CD14-positive monocyte (primary cell): ENCODE measurements at regions not wholly inside any gene's neighbourhood (a gene's known extent, or its start where the extent isn't known, plus 50 kb on each side); places are given as distances from the start of the nearest gene placed in this dataset.

Experiments used
- DNase-seq, 3 donors: peaks; one replicate each; pipeline ENCODE4 v3.0.0-alpha.2; 2011 to 2022
- H2AFZ ChIP-seq: 2 replicates; pipeline ENCODE4 v1.6.0; 2012; ENCODE audit warnings: mild to moderate bottlenecking, low read depth, low read length, inconsistent platforms; ENCODE audit not compliant: insufficient read depth, poor library complexity, severe bottlenecking
- H3K27ac ChIP-seq, 2 donors: 1 replicate in 1 of 2; 2 replicates in 1 of 2; pipeline ENCODE4 v1.5.1; 2012 to 2013; ENCODE audit warnings: low read length in 2 of 2, control low read depth in 1 of 2, inconsistent platforms in 1 of 2, low read depth in 1 of 2, mild to moderate bottlenecking in 1 of 2
- H3K27me3 ChIP-seq, 2 donors: one replicate each; pipeline versions ENCODE4 v1.6.0 to v1.6.1; 2011 to 2013; ENCODE audit warnings: low read length in 2 of 2; ENCODE audit not compliant: control insufficient read depth in 2 of 2, insufficient read depth in 2 of 2
- H3K36me3 ChIP-seq, 2 donors: replicated peaks in 1 of 2; 1 replicate in 1 of 2; 2 replicates in 1 of 2; pipeline versions ENCODE4 v1.5.1 to v1.6.1; 2012 to 2013; ENCODE audit warnings: low read length in 2 of 2, control low read depth in 1 of 2, inconsistent platforms in 1 of 2, mild to moderate bottlenecking in 1 of 2; ENCODE audit not compliant: insufficient read depth in 2 of 2, control insufficient read depth in 1 of 2
- H3K4me1 ChIP-seq, 2 donors: 1 replicate in 1 of 2; 2 replicates in 1 of 2; pipeline versions ENCODE4 v1.5.1 to v1.6.1; 2012 to 2013; ENCODE audit warnings: low read length in 2 of 2, control low read depth in 1 of 2, inconsistent platforms in 1 of 2, mild to moderate bottlenecking in 1 of 2, moderate library complexity in 1 of 2; ENCODE audit not compliant: insufficient read depth in 2 of 2, control insufficient read depth in 1 of 2
- H3K4me2 ChIP-seq: replicated peaks from 2 replicates; pipeline ENCODE3; 2012; ENCODE audit warnings: low read length, moderate library complexity, mild to moderate bottlenecking; ENCODE audit not compliant: poor library complexity, severe bottlenecking; ENCODE audit errors: extremely low read depth
- H3K4me3 ChIP-seq, 3 experiments: fragments of 200-600 bp in 1 of 3; sonication (generic) in 1 of 3; replicated peaks in 1 of 3; 1 replicate in 2 of 3; 2 replicates in 1 of 3; pipeline ENCODE4 v1.5.1; 2011 to 2013; ENCODE audit warnings: low read length in 3 of 3, mild to moderate bottlenecking in 3 of 3, control low read depth in 2 of 3, low read depth in 2 of 3, inconsistent platforms in 1 of 3, moderate library complexity in 1 of 3
- H3K79me2 ChIP-seq: 2 replicates; pipeline ENCODE4 v1.6.0; 2012; ENCODE audit warnings: mild to moderate bottlenecking, control low read depth, inconsistent platforms, low read length, moderate library complexity; ENCODE audit not compliant: insufficient read depth
- H3K9ac ChIP-seq: 2 replicates; pipeline ENCODE4 v1.6.0; 2017; ENCODE audit warnings: low read length, mild to moderate bottlenecking; ENCODE audit not compliant: insufficient read depth, poor library complexity, severe bottlenecking
- H3K9me3 ChIP-seq, 2 donors: replicated peaks in 1 of 2; 1 replicate in 1 of 2; 2 replicates in 1 of 2; pipeline versions ENCODE4 v1.5.1 to v1.6.1; 2012 to 2013; ENCODE audit warnings: low read length in 2 of 2, control low read depth in 1 of 2; ENCODE audit not compliant: control insufficient read depth in 1 of 2, insufficient read depth in 1 of 2
- H4K20me1 ChIP-seq: 2 replicates; pipeline ENCODE4 v1.6.0; 2012; ENCODE audit warnings: mild to moderate bottlenecking, low read length, control low read depth, moderate library complexity; ENCODE audit not compliant: insufficient read depth
- H3K27ac Mint-ChIP-seq, 7 donors: one replicate each; pipeline ENCODE4 v1.8.0; 2020; ENCODE audit warnings: mild to moderate bottlenecking in 7 of 7, mixed read lengths in 7 of 7, moderate library complexity in 6 of 7, inconsistent platforms in 2 of 7
- H3K27me3 Mint-ChIP-seq, 3 donors: one replicate each; pipeline ENCODE4 v1.8.0; 2021 to 2022; ENCODE audit warnings: low read depth in 3 of 3, mild to moderate bottlenecking in 3 of 3, mixed read lengths in 3 of 3, moderate library complexity in 3 of 3, inconsistent platforms in 1 of 3
- H3K36me3 Mint-ChIP-seq, 2 donors: one replicate each; pipeline ENCODE4 v1.8.0; 2020; ENCODE audit warnings: mixed read lengths in 2 of 2, inconsistent platforms in 1 of 2, mild to moderate bottlenecking in 1 of 2
- H3K4me1 Mint-ChIP-seq: one replicate; pipeline ENCODE4 v1.8.0; 2020; ENCODE audit warnings: mild to moderate bottlenecking, mixed read lengths
- H3K4me3 Mint-ChIP-seq, 2 donors: one replicate each; pipeline ENCODE4 v1.8.0; 2020; ENCODE audit warnings: mild to moderate bottlenecking in 2 of 2, mixed read lengths in 2 of 2, moderate library complexity in 1 of 2
- H3K9me3 Mint-ChIP-seq, 7 donors: one replicate each; pipeline ENCODE4 v1.8.0; 2020 to 2022; ENCODE audit warnings: mixed read lengths in 7 of 7, mild to moderate bottlenecking in 6 of 7, moderate library complexity in 6 of 7, inconsistent platforms in 2 of 7
- CTCF ChIP-seq: fragments of 200-600 bp; IDR thresholded peaks from one replicate; pipeline ENCODE4 v1.8.0; 2022; ENCODE audit warnings: antibody characterized with exemption, mild to moderate bottlenecking
- WGBS: methylation state at CpG from one replicate; pipeline ENCODE4 v1.1.5; 2013; ENCODE audit warnings: missing lambda C conversion rate; ENCODE audit not compliant: insufficient coverage; 5-methylcytosine and 5-hydroxymethylcytosine counted together
- intact Hi-C, 2 donors: fragments of 100-400 bp; cut with micrococcal nuclease; formaldehyde crosslinking; loops; one replicate each; pipeline versions ENCODE4 v1.15.0 to v1.15.1; 2023

GRCh38 chr12:62998454-62998853, 63.5 kb upstream of the PPM1H start:
- H3K4me3 Mint-ChIP-seq, result no peak overlapping the region
- H3K4me1 ChIP-seq, result no peaks in the 10 kb centered on the region
- H3K36me3 ChIP-seq, result no peaks in the 10 kb centered on the region
- H3K4me2 ChIP-seq, result no peak overlapping the region
- TF ChIP-seq CTCF, result no peak
- no peak overlapping the region for H3K27ac Mint-ChIP-seq
- intact Hi-C loops, result no loop called here
- H3K27me3 ChIP-seq, result no peaks in the 10 kb centered on the region
- no peaks in the 10 kb centered on the region for H3K4me1 Mint-ChIP-seq
- no peak overlapping the region for H3K27ac ChIP-seq
- no peak for DNase-seq
- H3K9me3 ChIP-seq, result peaks cover 0 to 7% of the 10 kb centered on the region in 2 donors
- H3K9ac ChIP-seq, result no peak overlapping the region
- H3K79me2 ChIP-seq, result no peaks in the 10 kb centered on the region
- 100% methylated on average over 1 of the region's 1 CpG for WGBS
- H3K27me3 Mint-ChIP-seq, result peaks cover 2 to 3% (median 2%) of the 10 kb centered on the region in 3 donors
- no peaks in the 10 kb centered on the region for H4K20me1 ChIP-seq
- H2AFZ ChIP-seq, result no peak overlapping the region
- no peaks in the 10 kb centered on the region for H3K36me3 Mint-ChIP-seq
- peaks cover 0 to 8% (median 3%) of the 10 kb centered on the region in 7 donors for H3K9me3 Mint-ChIP-seq
- no peak overlapping the region for H3K4me3 ChIP-seq

GRCh38 chr12:62995097-62995496, 60.1 kb upstream of the PPM1H start:
- Histone ChIP-seq H3K36me3 (no peaks in the 10 kb centered on the region), H3K9me3 (no peaks in the 10 kb centered on the region), H2AFZ (no peak overlapping the region), H3K79me2 (no peaks in the 10 kb centered on the region), H4K20me1 (no peaks in the 10 kb centered on the region), H3K4me1 (no peaks in the 10 kb centered on the region), H3K27me3 (no peaks in the 10 kb centered on the region), H3K4me2 (no peak overlapping the region), H3K4me3 (no peak overlapping the region), H3K27ac (no peak overlapping the region), H3K9ac (no peak overlapping the region)
- Mint-ChIP-seq H3K36me3 (no peaks in the 10 kb centered on the region), H3K27me3 (peaks cover 0 to 5% (median 0%) of the 10 kb centered on the region in 3 donors), H3K4me3 (no peak overlapping the region), H3K4me1 (no peaks in the 10 kb centered on the region), H3K9me3 (peaks cover 0 to 3% (median 0%) of the 10 kb centered on the region in 7 donors), H3K27ac (no peak overlapping the region)
- DNase-seq, result no peak
- intact Hi-C loops, result no loop called here
- no peak for TF ChIP-seq CTCF
